WTC11 (cell line): ENCODE measurements at regions not wholly inside any gene's neighbourhood (a gene's known extent, or its start where the extent isn't known, plus 50 kb on each side); places are given as distances from the start of the nearest gene placed in this dataset.

ENCODE experiments used
- ATAC-seq: fragments of 200-7000 bp; cut with Tn5 transposase; 2 replicates; pipeline ENCODE4 v1.10.0; 2021; ENCODE audit warnings: mild to moderate bottlenecking, moderate library complexity
- CTCF ChIA-PET: fragments of 300-600 bp; sonication (Branson Sonifier 250); formaldehyde crosslinking; loops from one replicate; lab custom pipeline; 2021; ENCODE audit warnings: antibody characterized with exemption; lab: Charles Lee
- POLR2A ChIA-PET: fragments of 350-600 bp; sonication (Branson Sonifier 250); formaldehyde crosslinking; loops from one replicate; lab custom pipeline; 2021; ENCODE audit warnings: antibody characterized with exemption; lab: Charles Lee
- DNase-seq: peaks from one replicate; pipeline ENCODE4 v3.0.0; 2021; ENCODE audit warnings: low spot score
- H3K27ac Mint-ChIP-seq: 2 replicates; pipeline ENCODE4 v1.8.0; 2021; ENCODE audit warnings: mixed read lengths
- H3K27me3 Mint-ChIP-seq: 2 replicates; pipeline ENCODE4 v1.8.0; 2021; ENCODE audit warnings: low read depth, mild to moderate bottlenecking, moderate library complexity, mixed read lengths
- H3K36me3 Mint-ChIP-seq: 2 replicates; pipeline ENCODE4 v1.8.0; 2021; ENCODE audit warnings: mixed read lengths
- H3K4me1 Mint-ChIP-seq: 2 replicates; pipeline ENCODE4 v1.8.0; 2022; ENCODE audit warnings: mixed read lengths
- H3K4me3 Mint-ChIP-seq: 2 replicates; pipeline ENCODE4 v1.8.0; 2021; ENCODE audit warnings: mild to moderate bottlenecking, moderate library complexity, mixed read lengths
- H3K9me3 Mint-ChIP-seq: 2 replicates; pipeline ENCODE4 v1.8.0; 2021; ENCODE audit warnings: mixed read lengths
- ERG ChIP-seq: fragments of 250-450 bp; sonication (Bioruptor Pico); IDR thresholded peaks from 2 replicates; pipeline ENCODE4 v1.8.0; 2021; ENCODE audit warnings: mild to moderate bottlenecking
- FOXK1 ChIP-seq: sonication (generic); formaldehyde crosslinking; IDR thresholded peaks from 2 replicates; pipeline ENCODE4 v1.8.0; 2022; ENCODE audit warnings: mild to moderate bottlenecking, moderate library complexity, missing genetic modification reagents
- FOXP1 ChIP-seq: sonication (generic); formaldehyde crosslinking; IDR thresholded peaks from 2 replicates; pipeline ENCODE4 v1.8.0; 2022; ENCODE audit warnings: missing genetic modification reagents, mild to moderate bottlenecking, moderate library complexity, borderline replicate concordance
- GRHL2 ChIP-seq: fragments of 250-450 bp; sonication (Bioruptor Pico); IDR thresholded peaks from 2 replicates; pipeline ENCODE4 v1.8.0; 2022; ENCODE audit warnings: mild to moderate bottlenecking, moderate library complexity; ENCODE audit not compliant: insufficient replicate concordance, severe bottlenecking
- HMGXB4 ChIP-seq: sonication (generic); formaldehyde crosslinking; IDR thresholded peaks from 2 replicates; pipeline ENCODE4 v1.8.1; 2023; ENCODE audit warnings: mild to moderate bottlenecking, moderate library complexity, missing genetic modification reagents
- MYBL2 ChIP-seq: sonication (generic); formaldehyde crosslinking; IDR thresholded peaks from 2 replicates; pipeline ENCODE4 v1.8.1; 2023; ENCODE audit warnings: mild to moderate bottlenecking, moderate library complexity, missing genetic modification reagents
- RELA ChIP-seq: sonication (generic); formaldehyde crosslinking; IDR thresholded peaks from 2 replicates; pipeline ENCODE4 v1.8.1; 2022; ENCODE audit warnings: missing genetic modification reagents, mild to moderate bottlenecking, borderline replicate concordance
- SMAD4 ChIP-seq: sonication (generic); formaldehyde crosslinking; IDR thresholded peaks from 2 replicates; pipeline ENCODE4 v1.8.0; 2022; ENCODE audit warnings: mild to moderate bottlenecking, missing genetic modification reagents
- SP1 ChIP-seq: sonication (generic); formaldehyde crosslinking; conservative IDR thresholded peaks from 2 replicates; pipeline ENCODE4 v1.8.1; 2022; ENCODE audit warnings: missing genetic modification reagents
- TCF7 ChIP-seq: sonication (generic); formaldehyde crosslinking; IDR thresholded peaks from 2 replicates; pipeline ENCODE4 v1.8.0; 2022; ENCODE audit warnings: mild to moderate bottlenecking, low read depth, missing genetic modification reagents, moderate library complexity
- ZNF138 ChIP-seq: sonication (generic); formaldehyde crosslinking; conservative IDR thresholded peaks from 2 replicates; pipeline ENCODE4 v1.8.1; 2022; ENCODE audit warnings: mild to moderate bottlenecking, moderate library complexity, missing genetic modification reagents
- ZSCAN18 ChIP-seq: fragments of 250-450 bp; sonication (Bioruptor Pico); IDR thresholded peaks from 2 replicates; pipeline ENCODE4 v2.1.2; 2022; ENCODE audit warnings: mild to moderate bottlenecking, moderate library complexity
- TF ChIP-seq, protein P1 (sequence below): sonication (generic); formaldehyde crosslinking; IDR thresholded peaks from 2 replicates; pipeline ENCODE4 v1.8.0; 2022; ENCODE audit warnings: mild to moderate bottlenecking, missing genetic modification reagents
- TF ChIP-seq, protein P2 (sequence below): sonication (generic); formaldehyde crosslinking; IDR thresholded peaks from 2 replicates; pipeline ENCODE4 v1.8.0; 2023; ENCODE audit warnings: missing genetic modification reagents, mild to moderate bottlenecking, borderline replicate concordance

DNA sequence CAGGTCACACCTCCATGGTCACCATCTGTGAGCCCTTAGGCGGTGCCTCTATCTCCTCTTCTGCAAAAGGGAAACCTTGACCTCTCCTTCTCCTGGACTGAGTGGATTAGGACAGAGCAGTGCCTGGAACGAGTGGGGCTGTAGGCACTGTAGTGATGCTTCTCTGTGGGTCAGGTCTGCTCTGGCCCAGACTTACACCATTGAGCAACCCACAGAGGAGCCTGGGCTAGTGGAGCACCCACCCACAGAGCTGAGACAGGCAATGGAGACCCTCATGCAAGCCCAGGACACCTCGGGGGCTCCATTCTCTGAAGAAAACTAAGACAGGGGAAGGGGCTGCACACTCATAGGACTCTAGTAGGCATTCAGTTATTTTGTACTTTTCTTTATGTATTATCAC lies 400.6 kb downstream of the GADD45G start:
- POLR2A ChIA-PET: no interaction called here
- Mint-ChIP-seq H3K4me3 (no peak overlapping the region), H3K36me3 (no peaks in the 10 kb centered on the region), H3K4me1 (peaks cover 36% of the 10 kb centered on the region), H3K27me3 (no peaks in the 10 kb centered on the region), H3K27ac (no peak overlapping the region), H3K9me3 (peaks cover 3% of the 10 kb centered on the region; the same call in 1 of the 2 replicates)
- CTCF ChIA-PET: interaction anchor here (1.1 kb wide), 1 partner anchor 412 kb away, joined by 3 read pairs; no protein-coding TSS in a partner anchor
- no peak for ATAC-seq
- TF ChIP-seq SP1 (CRISPR knock-in tag) (no peak), RELA (CRISPR knock-in tag) (no peak), ZNF138 (CRISPR knock-in tag) (no peak), HMGXB4 (CRISPR knock-in tag) (no peak), MYBL2 (CRISPR knock-in tag) (no peak), FOXK1 (CRISPR knock-in tag) (no peak), ZSCAN18 (no peak), SMAD4 (no peak), GRHL2 (CRISPR knock-in tag) (no peak), TCF7 (no peak), FOXP1 (no peak), ERG (CRISPR knock-in tag) (no peak)
- TF ChIP-seq, protein P1, sequence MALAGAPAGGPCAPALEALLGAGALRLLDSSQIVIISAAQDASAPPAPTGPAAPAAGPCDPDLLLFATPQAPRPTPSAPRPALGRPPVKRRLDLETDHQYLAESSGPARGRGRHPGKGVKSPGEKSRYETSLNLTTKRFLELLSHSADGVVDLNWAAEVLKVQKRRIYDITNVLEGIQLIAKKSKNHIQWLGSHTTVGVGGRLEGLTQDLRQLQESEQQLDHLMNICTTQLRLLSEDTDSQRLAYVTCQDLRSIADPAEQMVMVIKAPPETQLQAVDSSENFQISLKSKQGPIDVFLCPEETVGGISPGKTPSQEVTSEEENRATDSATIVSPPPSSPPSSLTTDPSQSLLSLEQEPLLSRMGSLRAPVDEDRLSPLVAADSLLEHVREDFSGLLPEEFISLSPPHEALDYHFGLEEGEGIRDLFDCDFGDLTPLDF: no peak
- TF ChIP-seq, protein P2, sequence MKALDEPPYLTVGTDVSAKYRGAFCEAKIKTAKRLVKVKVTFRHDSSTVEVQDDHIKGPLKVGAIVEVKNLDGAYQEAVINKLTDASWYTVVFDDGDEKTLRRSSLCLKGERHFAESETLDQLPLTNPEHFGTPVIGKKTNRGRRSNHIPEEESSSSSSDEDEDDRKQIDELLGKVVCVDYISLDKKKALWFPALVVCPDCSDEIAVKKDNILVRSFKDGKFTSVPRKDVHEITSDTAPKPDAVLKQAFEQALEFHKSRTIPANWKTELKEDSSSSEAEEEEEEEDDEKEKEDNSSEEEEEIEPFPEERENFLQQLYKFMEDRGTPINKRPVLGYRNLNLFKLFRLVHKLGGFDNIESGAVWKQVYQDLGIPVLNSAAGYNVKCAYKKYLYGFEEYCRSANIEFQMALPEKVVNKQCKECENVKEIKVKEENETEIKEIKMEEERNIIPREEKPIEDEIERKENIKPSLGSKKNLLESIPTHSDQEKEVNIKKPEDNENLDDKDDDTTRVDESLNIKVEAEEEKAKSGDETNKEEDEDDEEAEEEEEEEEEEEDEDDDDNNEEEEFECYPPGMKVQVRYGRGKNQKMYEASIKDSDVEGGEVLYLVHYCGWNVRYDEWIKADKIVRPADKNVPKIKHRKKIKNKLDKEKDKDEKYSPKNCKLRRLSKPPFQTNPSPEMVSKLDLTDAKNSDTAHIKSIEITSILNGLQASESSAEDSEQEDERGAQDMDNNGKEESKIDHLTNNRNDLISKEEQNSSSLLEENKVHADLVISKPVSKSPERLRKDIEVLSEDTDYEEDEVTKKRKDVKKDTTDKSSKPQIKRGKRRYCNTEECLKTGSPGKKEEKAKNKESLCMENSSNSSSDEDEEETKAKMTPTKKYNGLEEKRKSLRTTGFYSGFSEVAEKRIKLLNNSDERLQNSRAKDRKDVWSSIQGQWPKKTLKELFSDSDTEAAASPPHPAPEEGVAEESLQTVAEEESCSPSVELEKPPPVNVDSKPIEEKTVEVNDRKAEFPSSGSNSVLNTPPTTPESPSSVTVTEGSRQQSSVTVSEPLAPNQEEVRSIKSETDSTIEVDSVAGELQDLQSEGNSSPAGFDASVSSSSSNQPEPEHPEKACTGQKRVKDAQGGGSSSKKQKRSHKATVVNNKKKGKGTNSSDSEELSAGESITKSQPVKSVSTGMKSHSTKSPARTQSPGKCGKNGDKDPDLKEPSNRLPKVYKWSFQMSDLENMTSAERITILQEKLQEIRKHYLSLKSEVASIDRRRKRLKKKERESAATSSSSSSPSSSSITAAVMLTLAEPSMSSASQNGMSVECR (CRISPR knock-in tag): no peak
- no peak for DNase-seq
